Right lobe of liver (tissue), 6 donors: ENCODE measurements at regions not wholly inside any gene's neighbourhood (a gene's known extent, or its start where the extent isn't known, plus 50 kb on each side); places are given as distances from the start of the nearest gene placed in this dataset.

Source experiments
- ATAC-seq, 4 donors: fragments of 200-7000 bp; cut with Tn5 transposase; one replicate each; pipeline ENCODE4 v1.9.1; 2020; ENCODE audit warnings: mild to moderate bottlenecking in 4 of 4, moderate library complexity in 4 of 4
- DNase-seq, 3 donors: peaks; one replicate each; pipeline ENCODE4 v3.0.0-alpha.2; 2020
- H3K27ac ChIP-seq, 3 donors: fragments of 200-600 bp; one replicate each; pipeline ENCODE4 v1.8.0; 2022
- H3K27me3 ChIP-seq, 2 donors: fragments of 200-600 bp; one replicate each; pipeline ENCODE4 v1.8.0; 2022
- H3K36me3 ChIP-seq, 4 donors: fragments of 200-600 bp; sonication (generic) in 1 of 4; one replicate each; pipeline versions ENCODE4 v1.5.1 to v1.8.0; 2017 to 2022; ENCODE audit warnings: control low read depth in 1 of 4
- H3K4me1 ChIP-seq, 4 donors: fragments of 200-600 bp; sonication (generic) in 1 of 4; one replicate each; pipeline versions ENCODE4 v1.5.1 to v1.8.0; 2017 to 2022; ENCODE audit warnings: control low read depth in 1 of 4
- H3K4me3 ChIP-seq, 3 donors: fragments of 200-600 bp; one replicate each; pipeline ENCODE4 v1.8.0; 2022
- H3K9me3 ChIP-seq, 4 donors: fragments of 200-600 bp; sonication (generic) in 1 of 4; one replicate each; pipeline versions ENCODE4 v1.5.1 to v1.8.0; 2017 to 2022; ENCODE audit warnings: control low read depth in 1 of 4
- POLR2A ChIP-seq: fragments of 450-650 bp; IDR thresholded peaks from one replicate; pipeline ENCODE4 v1.6.1; 2017; ENCODE audit warnings: antibody characterized with exemption, mild to moderate bottlenecking
- WGBS: methylation state at CpG from one replicate; pipeline ENCODE4 v1.1.6; 2018; ENCODE audit warnings: low coverage, low lambda C conversion rate; ENCODE audit not compliant: insufficient coverage; ENCODE audit errors: missing lambda C conversion rate; 5-methylcytosine and 5-hydroxymethylcytosine counted together
- intact Hi-C, 2 donors: fragments of 100-400 bp; cut with DNase I; formaldehyde crosslinking; loops; one replicate each; pipeline versions ENCODE4 v1.11.2 to v1.14.1; 2022
- TF ChIP-seq, protein P1 (sequence below), 4 donors: fragments of 200-600 bp in 3 of 4; fragments of 450-650 bp in 1 of 4; IDR thresholded peaks; one replicate each; pipeline versions ENCODE4 v1.5.1 to v1.8.0; 2016 to 2022; ENCODE audit warnings: antibody characterized with exemption in 4 of 4, mild to moderate bottlenecking in 2 of 4
- donor health status: DM: no; HTN: yes; CAD: no.
- donor health status: DM: no; HTN: no; CAD: no.
- donor health status: DM: no; HTN: no; CAD: no.
- donor health status: DM: no; HTN: yes; CAD: no.
- donor health status: DM: no; HTN: yes; CAD: no.

DNA sequence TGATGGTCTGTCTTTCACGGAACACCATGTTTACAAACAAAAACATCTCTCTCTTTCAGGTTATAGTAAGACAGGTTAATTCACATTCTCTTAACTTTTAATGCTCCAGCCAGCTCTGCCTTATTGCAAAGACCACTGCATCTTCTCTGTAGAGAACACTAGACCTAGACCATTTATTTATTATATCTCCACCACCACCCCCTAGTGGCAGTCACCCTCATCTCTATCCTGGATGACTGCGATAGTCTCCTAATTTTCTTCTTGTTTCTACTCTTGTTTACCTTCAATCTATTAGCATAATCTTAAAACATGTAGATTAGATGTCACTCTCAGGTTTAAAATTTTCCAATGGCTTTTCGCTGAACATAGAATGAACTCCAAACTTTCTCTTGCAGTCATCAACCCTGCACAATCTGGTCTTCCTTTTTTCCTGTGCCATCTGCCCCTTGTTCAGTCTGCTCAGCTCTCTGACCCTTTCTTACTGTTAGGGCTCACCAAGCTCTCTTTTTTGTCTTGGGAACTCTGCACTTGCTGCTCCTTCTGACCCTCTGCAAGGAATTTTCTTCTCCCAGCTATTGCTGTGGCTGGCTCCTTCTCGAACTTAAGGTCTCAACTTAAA, 155.6 kb downstream of the SQOR start:
- Histone ChIP-seq H3K27me3 (no peaks in the 10 kb centered on the region), H3K4me3 (no peak overlapping the region), H3K4me1 (peaks cover 0 to 10% (median 3%) of the 10 kb centered on the region in 4 donors), H3K27ac (no peak overlapping the region), H3K36me3 (no peaks in the 10 kb centered on the region), H3K9me3 (no peaks in the 10 kb centered on the region)
- ATAC-seq (peak; percentile 59 to 65 (median 63)), DNase-seq (no peak)
- WGBS, result 35% methylated on average over 4 of the region's 4 CpGs
- TF ChIP-seq, protein P1, sequence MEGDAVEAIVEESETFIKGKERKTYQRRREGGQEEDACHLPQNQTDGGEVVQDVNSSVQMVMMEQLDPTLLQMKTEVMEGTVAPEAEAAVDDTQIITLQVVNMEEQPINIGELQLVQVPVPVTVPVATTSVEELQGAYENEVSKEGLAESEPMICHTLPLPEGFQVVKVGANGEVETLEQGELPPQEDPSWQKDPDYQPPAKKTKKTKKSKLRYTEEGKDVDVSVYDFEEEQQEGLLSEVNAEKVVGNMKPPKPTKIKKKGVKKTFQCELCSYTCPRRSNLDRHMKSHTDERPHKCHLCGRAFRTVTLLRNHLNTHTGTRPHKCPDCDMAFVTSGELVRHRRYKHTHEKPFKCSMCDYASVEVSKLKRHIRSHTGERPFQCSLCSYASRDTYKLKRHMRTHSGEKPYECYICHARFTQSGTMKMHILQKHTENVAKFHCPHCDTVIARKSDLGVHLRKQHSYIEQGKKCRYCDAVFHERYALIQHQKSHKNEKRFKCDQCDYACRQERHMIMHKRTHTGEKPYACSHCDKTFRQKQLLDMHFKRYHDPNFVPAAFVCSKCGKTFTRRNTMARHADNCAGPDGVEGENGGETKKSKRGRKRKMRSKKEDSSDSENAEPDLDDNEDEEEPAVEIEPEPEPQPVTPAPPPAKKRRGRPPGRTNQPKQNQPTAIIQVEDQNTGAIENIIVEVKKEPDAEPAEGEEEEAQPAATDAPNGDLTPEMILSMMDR (IDR thresholded peaks at IDR 0.05), result peak; percentile 53 to 64 (median 56)
- no peak for TF ChIP-seq POLR2A
- intact Hi-C loops, result no loop called here

GRCh38 chr15:45794304-45794703, 159.5 kb downstream of the SQOR start:
- Histone ChIP-seq H3K27ac (no peak overlapping the region), H3K4me1 (peaks cover 0 to 10% (median 4%) of the 10 kb centered on the region in 4 donors), H3K4me3 (no peak overlapping the region), H3K36me3 (no peaks in the 10 kb centered on the region), H3K27me3 (no peaks in the 10 kb centered on the region), H3K9me3 (no peaks in the 10 kb centered on the region)
- TF ChIP-seq, protein P1 (IDR thresholded peaks at IDR 0.05), result no peak
- no peak for TF ChIP-seq POLR2A
- intact Hi-C loops, result no loop called here
- ATAC-seq (no peak), DNase-seq (no peak)

DNA sequence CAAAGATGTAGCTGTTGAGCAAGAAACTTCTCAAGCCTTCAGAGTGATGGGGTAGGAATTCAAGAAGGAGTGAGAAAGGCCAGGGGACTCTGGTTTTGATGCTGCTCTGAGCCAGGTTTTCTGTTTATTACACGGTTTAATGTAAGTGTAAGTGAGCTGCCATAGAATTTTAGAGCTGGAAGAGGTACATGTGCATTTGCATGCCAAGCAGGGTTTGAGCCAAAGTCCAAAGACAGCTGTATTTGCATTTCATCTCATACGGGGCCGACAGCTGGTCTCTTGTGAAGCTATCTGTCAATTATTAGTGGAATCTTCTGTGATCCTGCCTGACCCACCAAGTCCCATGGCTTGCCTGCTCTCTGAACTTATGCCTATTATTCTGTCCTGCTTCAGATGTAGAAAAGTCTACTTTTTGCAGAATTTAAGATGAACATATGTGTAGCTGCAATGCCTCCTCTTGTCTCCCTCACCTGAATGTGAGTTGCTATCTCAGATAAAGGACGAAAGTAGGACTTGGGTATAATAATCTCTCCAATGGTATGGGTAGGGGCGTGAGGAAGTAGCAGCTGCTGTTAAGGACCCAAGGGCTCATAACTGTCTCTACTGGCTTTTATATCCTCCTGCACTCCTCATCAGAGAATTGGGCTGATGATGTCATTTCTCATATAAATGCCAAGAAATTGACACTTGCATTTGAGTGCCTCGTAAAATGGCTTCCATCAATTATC, 160.0 kb downstream of the SQOR start:
- ATAC-seq (peak; percentile 75 to 92 (median 82)), DNase-seq (peak in 2 of 3 donors; percentile 30 to 51)
- 38% methylated on average over 6 of the region's 6 CpGs for WGBS
- TF ChIP-seq POLR2A, result no peak
- TF ChIP-seq, protein P1 (IDR thresholded peaks at IDR 0.05), result no peak
- no peaks in the 10 kb centered on the region for H3K27me3 ChIP-seq
- no peak overlapping the region for H3K4me3 ChIP-seq
- H3K4me1 ChIP-seq, result peaks cover 0 to 10% (median 4%) of the 10 kb centered on the region in 4 donors
- intact Hi-C loops, result no loop called here
- no peaks in the 10 kb centered on the region for H3K36me3 ChIP-seq
- no peaks in the 10 kb centered on the region for H3K9me3 ChIP-seq
- no peak overlapping the region for H3K27ac ChIP-seq

GRCh38 chr15:45795440-45796069, 160.7 kb downstream of the SQOR start:
- ATAC-seq (peak; percentile 83 to 92 (median 87)), DNase-seq (no peak)
- Histone ChIP-seq H3K27me3 (no peaks in the 10 kb centered on the region), H3K27ac (no peak overlapping the region), H3K9me3 (no peaks in the 10 kb centered on the region), H3K36me3 (no peaks in the 10 kb centered on the region), H3K4me1 (peaks cover 0 to 10% (median 4%) of the 10 kb centered on the region in 4 donors), H3K4me3 (no peak overlapping the region)
- WGBS, result 17% methylated on average over 3 of the region's 3 CpGs
- no peak for TF ChIP-seq POLR2A
- TF ChIP-seq, protein P1 (IDR thresholded peaks at IDR 0.05), result peak; percentile 62 to 72 (median 62)
- intact Hi-C loops, result no loop called here
